Esophagus squamous epithelium (tissue), 4 donors: ENCODE measurements at regions not wholly inside any gene's neighbourhood (a gene's known extent, or its start where the extent isn't known, plus 50 kb on each side); places are given as distances from the start of the nearest gene placed in this dataset.
"Not testable (repeated sequence)": the region's sequence is repeated elsewhere in the genome, so short reads cannot be mapped to it uniquely, and the experiment has no call there.

Experiments used
- POLR2A ChIP-seq, 4 donors: fragments of 450-650 bp; IDR thresholded peaks; one replicate each; pipeline ENCODE4 v1.6.1; 2017; ENCODE audit warnings: antibody characterized with exemption in 4 of 4, mild to moderate bottlenecking in 4 of 4, moderate library complexity in 3 of 4
- TF ChIP-seq, protein P1 (sequence below), 6 experiments: fragments of 450-650 bp in 4 of 6; fragments of 200-600 bp in 2 of 6; sonication (generic) in 2 of 6; IDR thresholded peaks; one replicate each; pipeline ENCODE4 v1.5.1; 2016 to 2019; ENCODE audit warnings: antibody characterized with exemption in 6 of 6, mild to moderate bottlenecking in 4 of 6, moderate library complexity in 4 of 6

DNA sequence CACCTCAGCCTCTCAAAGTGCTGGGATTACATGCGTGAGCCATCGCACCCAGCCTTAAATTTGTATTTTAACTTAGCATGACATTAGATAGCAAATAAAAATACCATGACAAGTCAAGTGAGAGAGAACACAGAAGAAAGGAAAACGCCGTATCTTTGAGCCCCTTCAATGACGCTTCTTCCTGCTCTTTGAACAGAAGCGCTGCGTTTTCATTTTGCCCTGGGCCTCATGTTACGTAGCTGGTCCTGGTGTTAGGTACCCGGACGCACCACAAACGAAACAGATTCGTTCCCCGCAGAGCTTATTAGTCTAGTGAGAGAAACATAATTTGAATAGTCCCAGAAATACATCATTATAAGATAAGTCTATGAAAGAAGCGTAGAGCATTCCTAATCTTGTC, 58.8 kb upstream of the RABL2A start:
- TF ChIP-seq, protein P1, sequence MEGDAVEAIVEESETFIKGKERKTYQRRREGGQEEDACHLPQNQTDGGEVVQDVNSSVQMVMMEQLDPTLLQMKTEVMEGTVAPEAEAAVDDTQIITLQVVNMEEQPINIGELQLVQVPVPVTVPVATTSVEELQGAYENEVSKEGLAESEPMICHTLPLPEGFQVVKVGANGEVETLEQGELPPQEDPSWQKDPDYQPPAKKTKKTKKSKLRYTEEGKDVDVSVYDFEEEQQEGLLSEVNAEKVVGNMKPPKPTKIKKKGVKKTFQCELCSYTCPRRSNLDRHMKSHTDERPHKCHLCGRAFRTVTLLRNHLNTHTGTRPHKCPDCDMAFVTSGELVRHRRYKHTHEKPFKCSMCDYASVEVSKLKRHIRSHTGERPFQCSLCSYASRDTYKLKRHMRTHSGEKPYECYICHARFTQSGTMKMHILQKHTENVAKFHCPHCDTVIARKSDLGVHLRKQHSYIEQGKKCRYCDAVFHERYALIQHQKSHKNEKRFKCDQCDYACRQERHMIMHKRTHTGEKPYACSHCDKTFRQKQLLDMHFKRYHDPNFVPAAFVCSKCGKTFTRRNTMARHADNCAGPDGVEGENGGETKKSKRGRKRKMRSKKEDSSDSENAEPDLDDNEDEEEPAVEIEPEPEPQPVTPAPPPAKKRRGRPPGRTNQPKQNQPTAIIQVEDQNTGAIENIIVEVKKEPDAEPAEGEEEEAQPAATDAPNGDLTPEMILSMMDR (IDR thresholded peaks at IDR 0.05) = not testable (repeated sequence)
- TF ChIP-seq POLR2A (IDR thresholded peaks at IDR 0.05) = not testable (repeated sequence)
